ENCODE measurements at regions not wholly inside any gene's neighbourhood (a gene's known extent, or its start where the extent isn't known, plus 50 kb on each side); places are given as distances from the start of the nearest gene placed in this dataset.

DNA sequence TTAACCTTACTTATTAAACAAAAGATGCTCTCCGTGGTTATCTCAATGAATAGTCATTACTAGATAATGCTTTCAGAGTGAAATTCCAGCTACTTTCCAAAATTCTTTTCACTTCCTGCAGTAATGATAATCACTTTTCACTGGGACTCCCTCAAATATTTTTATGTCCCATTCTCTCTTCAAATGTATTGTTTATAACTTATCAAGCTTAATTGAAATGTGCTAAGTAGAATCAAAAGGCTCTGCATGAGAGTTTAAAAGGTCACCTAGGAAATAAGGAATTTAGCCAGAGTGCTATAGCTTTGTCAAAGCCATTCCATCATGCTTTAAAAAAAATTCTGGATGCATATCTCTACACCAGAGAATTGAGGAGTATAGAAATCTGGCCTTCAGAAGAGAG lies 106.4 kb downstream of the ODF2L start (continued):
- TF ChIP-seq E2F6 (IDR thresholded peaks at IDR 0.05), result no peak
- TF ChIP-seq CTBP2 (IDR thresholded peaks at IDR 0.05; ENCODE audit: borderline replicate concordance, insufficient read depth, insufficient read length, low read length), result no peak
- no peak for TF ChIP-seq MAFK (IDR thresholded peaks at IDR 0.05; ENCODE audit: low read depth, low read length)
- TF ChIP-seq SIRT6 (IDR thresholded peaks at IDR 0.05; ENCODE audit: low read length), result no peak
- TF ChIP-seq, protein P1, sequence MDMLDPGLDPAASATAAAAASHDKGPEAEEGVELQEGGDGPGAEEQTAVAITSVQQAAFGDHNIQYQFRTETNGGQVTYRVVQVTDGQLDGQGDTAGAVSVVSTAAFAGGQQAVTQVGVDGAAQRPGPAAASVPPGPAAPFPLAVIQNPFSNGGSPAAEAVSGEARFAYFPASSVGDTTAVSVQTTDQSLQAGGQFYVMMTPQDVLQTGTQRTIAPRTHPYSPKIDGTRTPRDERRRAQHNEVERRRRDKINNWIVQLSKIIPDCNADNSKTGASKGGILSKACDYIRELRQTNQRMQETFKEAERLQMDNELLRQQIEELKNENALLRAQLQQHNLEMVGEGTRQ (IDR thresholded peaks at IDR 0.05; ENCODE audit: low read length), result no peak
- TF ChIP-seq BACH1 (IDR thresholded peaks at IDR 0.05; ENCODE audit: low read length), result no peak
- TF ChIP-seq GABPA (IDR thresholded peaks at IDR 0.05; ENCODE audit: borderline replicate concordance, insufficient read depth, low read length), result no peak
- no peak for TF ChIP-seq HDAC2 (IDR thresholded peaks at IDR 0.05; ENCODE audit: borderline replicate concordance in 1 of 2, low read depth in 2 of 2, low read length in 2 of 2)

All from H1 (cell line).